ENCODE measurements at regions not wholly inside any gene's neighbourhood (a gene's known extent, or its start where the extent isn't known, plus 50 kb on each side); places are given as distances from the start of the nearest gene placed in this dataset.

DNA sequence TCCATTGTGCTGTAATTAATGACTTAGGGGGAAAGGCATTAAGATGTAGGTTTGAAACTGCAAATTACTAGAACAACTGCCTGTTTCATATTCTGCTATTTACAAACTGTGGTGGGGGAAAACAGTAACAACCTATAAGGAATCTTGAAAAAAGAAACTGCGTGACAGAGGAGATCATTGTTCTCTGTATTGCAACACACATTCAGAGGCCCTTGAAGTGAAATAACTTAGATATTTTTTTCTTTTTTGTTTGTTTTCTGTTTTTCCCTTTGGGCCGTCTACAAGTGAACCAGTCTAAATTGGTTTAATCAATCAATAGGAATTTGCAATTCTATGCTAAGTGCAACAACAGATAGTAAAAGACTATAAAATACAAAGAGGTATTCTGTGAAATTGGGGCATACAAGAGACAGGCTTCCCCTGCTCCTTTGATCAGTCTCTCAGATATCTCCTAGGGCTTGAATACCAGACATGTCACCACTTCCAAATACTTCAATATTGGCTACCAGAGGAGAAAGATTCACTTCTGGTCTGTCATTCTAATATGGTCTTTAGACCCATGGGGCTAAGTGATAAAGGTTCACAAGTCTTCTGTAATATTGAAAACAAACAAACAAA is 2055.1 kb upstream of the CELF4 start:
- Histone ChIP-seq H3K4me1 (ENCODE audit: control insufficient read depth, insufficient read depth, low read length) (no peaks in the 10 kb centered on the region), H3K4me3 (ENCODE audit: low read length) (no peak overlapping the region), H3K27me3 (ENCODE audit: control insufficient read depth, insufficient read depth) (no peaks in the 10 kb centered on the region), H3K9me3 (ENCODE audit: control insufficient read depth, low read length) (no peaks in the 10 kb centered on the region), H3K27ac (ENCODE audit: low read length) (no peak overlapping the region)
- DNase-seq (no peak), ATAC-seq (no peak)
- intact Hi-C loops (cut with DNase I) = no loop called here
- 89% methylated on average over 2 of the region's 2 CpGs for WGBS

DNA sequence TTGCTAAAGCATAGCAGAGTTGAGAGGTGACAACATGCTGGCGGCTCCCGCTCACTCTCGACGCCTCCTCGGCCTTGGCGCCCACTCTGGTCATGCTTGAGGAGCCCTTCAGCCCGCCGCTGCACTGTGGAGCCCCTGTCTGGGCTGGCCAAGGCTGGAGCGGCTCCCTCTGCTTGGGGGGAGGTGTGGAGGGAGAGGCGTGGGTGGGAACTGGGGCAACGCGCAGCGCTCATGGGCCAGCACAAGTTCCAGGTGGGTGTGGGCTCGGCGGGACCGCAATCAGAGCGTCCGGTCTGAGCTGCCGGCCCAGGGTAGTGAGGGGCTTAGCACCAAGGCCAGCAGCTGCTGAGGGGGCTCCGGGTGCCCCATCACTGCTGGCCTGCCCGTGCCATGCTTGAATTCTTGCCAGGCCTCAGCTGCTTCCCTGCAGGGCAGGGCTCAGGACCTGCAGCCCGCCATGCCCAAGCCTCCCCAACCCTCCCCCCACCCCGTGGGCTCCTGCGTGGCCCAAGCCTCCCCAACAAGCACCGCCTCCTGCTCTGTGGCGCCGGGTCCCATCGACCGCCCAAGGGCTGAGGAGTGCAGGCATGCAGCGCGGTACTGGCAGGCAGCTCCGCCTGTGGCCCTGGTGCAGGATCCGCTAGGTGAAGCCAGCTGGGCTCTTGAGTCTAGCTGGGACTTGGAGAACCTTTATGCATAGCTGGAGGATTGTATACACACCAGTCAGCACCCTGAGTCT is 2052.8 kb upstream of the CELF4 start:
- H3K4me3 ChIP-seq (ENCODE audit: low read length) = no peak overlapping the region
- no peaks in the 10 kb centered on the region for H3K4me1 ChIP-seq (ENCODE audit: control insufficient read depth, insufficient read depth, low read length)
- no peak overlapping the region for H3K27ac ChIP-seq (ENCODE audit: low read length)
- intact Hi-C loops (cut with DNase I) = no loop called here
- no peaks in the 10 kb centered on the region for H3K9me3 ChIP-seq (ENCODE audit: control insufficient read depth, low read length)
- H3K27me3 ChIP-seq (ENCODE audit: control insufficient read depth, insufficient read depth) = no peaks in the 10 kb centered on the region
- no peak for ATAC-seq
- 98% methylated on average over 33 of the region's 33 CpGs for WGBS
- peak in 2 of 3 donors; percentile 40 to 43 for DNase-seq

DNA sequence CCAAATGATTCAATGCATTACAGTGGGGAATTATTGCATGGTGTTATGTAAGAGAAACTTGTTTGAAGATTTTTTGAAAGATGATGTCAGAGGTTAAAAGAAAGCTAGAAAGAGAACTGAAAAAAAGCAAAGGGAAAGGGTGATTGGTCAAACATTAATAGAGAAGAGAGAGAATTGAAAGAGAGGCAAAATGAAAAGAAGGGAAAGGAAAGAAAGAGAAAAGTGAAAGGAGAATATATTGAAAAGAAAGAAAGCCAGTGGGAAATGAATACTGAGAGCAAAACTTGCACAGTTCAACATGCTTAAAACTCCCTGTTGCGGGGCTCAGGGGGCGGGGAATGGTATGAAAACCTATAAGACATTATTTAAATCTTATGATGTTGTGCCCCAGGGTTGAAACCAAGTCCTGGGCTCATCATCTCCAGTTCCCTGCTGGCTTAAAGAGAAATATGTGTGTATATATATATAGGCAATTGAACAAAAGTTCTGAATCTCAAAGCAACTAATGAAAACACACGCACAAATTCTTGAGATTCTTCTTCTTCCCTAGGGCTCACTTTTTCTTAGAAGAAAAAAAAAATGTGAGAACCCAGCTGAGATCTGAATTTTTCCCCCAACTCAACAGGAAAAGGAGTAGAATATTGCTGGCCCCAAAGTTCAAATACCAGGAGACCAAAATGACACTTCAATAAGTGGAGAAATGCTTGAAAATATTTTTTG is 2045.9 kb upstream of the CELF4 start:
- no peak overlapping the region for H3K4me3 ChIP-seq (ENCODE audit: low read length)
- H3K27ac ChIP-seq (ENCODE audit: low read length) = no peak overlapping the region
- ATAC-seq = no peak
- no peaks in the 10 kb centered on the region for H3K4me1 ChIP-seq (ENCODE audit: control insufficient read depth, insufficient read depth, low read length)
- DNase-seq = no peak
- H3K9me3 ChIP-seq (ENCODE audit: control insufficient read depth, low read length) = no peaks in the 10 kb centered on the region
- intact Hi-C loops (cut with DNase I) = no loop called here
- H3K27me3 ChIP-seq (ENCODE audit: control insufficient read depth, insufficient read depth) = no peaks in the 10 kb centered on the region
- 77% methylated on average over 3 of the region's 3 CpGs for WGBS

DNA sequence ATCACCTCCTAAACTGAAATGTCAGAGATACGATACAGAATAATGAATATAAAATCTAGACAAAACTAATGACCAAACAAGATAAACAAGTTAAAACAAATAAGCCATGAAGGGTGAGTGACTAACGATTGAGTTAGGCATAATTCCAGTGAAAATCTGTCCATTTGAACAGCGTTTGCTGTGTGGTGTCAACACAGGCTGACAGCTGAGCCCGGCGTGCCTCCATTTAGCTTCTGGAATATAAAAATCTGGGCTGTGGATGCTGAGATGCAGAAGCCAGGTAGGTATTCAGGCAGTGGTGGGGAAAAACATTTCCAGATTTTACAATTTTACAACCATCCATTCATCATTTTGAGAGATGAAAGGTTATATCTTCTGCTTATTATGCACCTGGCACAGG is 2041.4 kb upstream of the CELF4 start:
- 73% methylated on average over 5 of the region's 5 CpGs for WGBS
- H3K9me3 ChIP-seq (ENCODE audit: control insufficient read depth, low read length) = no peaks in the 10 kb centered on the region
- no peak for DNase-seq
- H3K4me1 ChIP-seq (ENCODE audit: control insufficient read depth, insufficient read depth, low read length) = no peaks in the 10 kb centered on the region
- intact Hi-C loops (cut with DNase I) = no loop called here
- H3K27ac ChIP-seq (ENCODE audit: low read length) = no peak overlapping the region
- H3K27me3 ChIP-seq (ENCODE audit: control insufficient read depth, insufficient read depth) = no peaks in the 10 kb centered on the region
- ATAC-seq = no peak
- no peak overlapping the region for H3K4me3 ChIP-seq (ENCODE audit: low read length)

DNA sequence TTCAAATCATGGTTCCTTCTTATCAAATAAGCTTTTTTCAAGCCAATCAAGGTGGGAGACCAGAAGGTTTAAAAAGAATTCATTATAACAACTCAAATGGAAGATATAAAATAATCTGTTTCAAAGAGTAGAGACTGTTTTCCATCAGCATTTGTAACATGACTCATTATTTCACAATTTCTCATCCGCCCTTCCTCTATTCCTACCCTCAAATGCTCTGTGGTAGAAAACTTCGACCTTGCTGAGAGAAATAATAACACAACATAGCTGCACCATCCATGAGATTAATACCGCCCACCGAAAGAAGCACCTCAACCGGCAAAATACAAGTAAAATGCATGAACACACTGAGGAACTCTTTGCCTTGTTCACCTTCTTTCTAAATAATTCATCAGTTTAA is 2039.2 kb upstream of the CELF4 start:
- ATAC-seq = no peak
- H3K4me3 ChIP-seq (ENCODE audit: low read length) = no peak overlapping the region

DNA sequence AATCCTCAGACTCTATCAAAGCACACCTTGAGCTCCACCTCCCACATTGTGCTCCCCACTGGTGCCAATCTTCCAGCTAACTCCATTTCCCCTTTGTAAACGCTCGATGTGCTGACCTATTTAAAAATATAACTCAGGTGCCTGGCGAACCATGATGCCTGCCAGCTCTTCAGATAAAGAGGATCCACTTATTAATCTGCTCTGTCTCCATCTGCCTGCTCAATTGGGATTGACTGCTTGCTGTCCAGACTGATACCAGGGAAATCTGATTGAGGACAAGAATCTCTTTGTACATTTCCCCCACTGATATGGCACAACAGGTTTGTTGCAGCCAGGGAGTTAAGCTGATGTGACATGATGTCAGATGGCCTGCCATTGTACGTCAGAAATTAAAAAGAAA is 2036.5 kb upstream of the CELF4 start:
- intact Hi-C loops (cut with DNase I) = no loop called here

More for the DNA sequence above, 2039.2 kb upstream of the CELF4 start:
- Histone ChIP-seq H3K9me3 (ENCODE audit: control insufficient read depth, low read length) (no peaks in the 10 kb centered on the region), H3K27me3 (ENCODE audit: control insufficient read depth, insufficient read depth) (no peaks in the 10 kb centered on the region), H3K4me1 (ENCODE audit: control insufficient read depth, insufficient read depth, low read length) (no peaks in the 10 kb centered on the region), H3K27ac (ENCODE audit: low read length) (no peak overlapping the region)
- intact Hi-C loops (cut with DNase I) = no loop called here
- 86% methylated on average over 5 of the region's 5 CpGs for WGBS
- no peak for DNase-seq

DNA sequence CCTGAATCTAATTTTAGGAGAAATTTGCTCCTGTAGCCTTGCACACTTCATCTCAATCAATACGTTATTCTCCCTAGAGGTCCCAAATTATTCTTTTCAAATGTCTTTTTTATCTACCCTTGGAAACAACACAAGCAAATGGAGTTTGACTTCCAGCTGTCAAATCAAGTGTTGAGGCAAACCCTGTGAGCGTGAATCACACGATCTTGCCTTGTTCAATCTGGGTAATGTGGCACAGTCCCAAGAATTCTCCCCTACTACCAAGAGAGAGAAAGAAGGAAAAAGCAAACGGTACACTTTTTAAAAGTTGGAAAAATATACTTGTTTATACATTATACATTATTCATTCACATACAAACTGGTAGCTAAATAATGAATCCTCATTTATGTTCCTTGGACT is 2035.3 kb upstream of the CELF4 start:
- H3K4me3 ChIP-seq (ENCODE audit: low read length) = no peak overlapping the region
- intact Hi-C loops (cut with DNase I) = no loop called here
- WGBS = 52% methylated on average over 4 of the region's 4 CpGs
- no peak for DNase-seq
- H3K4me1 ChIP-seq (ENCODE audit: control insufficient read depth, insufficient read depth, low read length) = no peaks in the 10 kb centered on the region
- H3K9me3 ChIP-seq (ENCODE audit: control insufficient read depth, low read length) = no peaks in the 10 kb centered on the region
- no peaks in the 10 kb centered on the region for H3K27me3 ChIP-seq (ENCODE audit: control insufficient read depth, insufficient read depth)
- H3K27ac ChIP-seq (ENCODE audit: low read length) = no peak overlapping the region
- ATAC-seq = no peak

More for the DNA sequence above, 2036.5 kb upstream of the CELF4 start:
- H3K9me3 ChIP-seq (ENCODE audit: control insufficient read depth, low read length) = no peaks in the 10 kb centered on the region
- ATAC-seq = no peak
- H3K27ac ChIP-seq (ENCODE audit: low read length) = no peak overlapping the region
- 68% methylated on average over 4 of the region's 4 CpGs for WGBS
- H3K4me1 ChIP-seq (ENCODE audit: control insufficient read depth, insufficient read depth, low read length) = no peaks in the 10 kb centered on the region
- H3K4me3 ChIP-seq (ENCODE audit: low read length) = no peak overlapping the region
- no peak for DNase-seq
- no peaks in the 10 kb centered on the region for H3K27me3 ChIP-seq (ENCODE audit: control insufficient read depth, insufficient read depth)

DNA sequence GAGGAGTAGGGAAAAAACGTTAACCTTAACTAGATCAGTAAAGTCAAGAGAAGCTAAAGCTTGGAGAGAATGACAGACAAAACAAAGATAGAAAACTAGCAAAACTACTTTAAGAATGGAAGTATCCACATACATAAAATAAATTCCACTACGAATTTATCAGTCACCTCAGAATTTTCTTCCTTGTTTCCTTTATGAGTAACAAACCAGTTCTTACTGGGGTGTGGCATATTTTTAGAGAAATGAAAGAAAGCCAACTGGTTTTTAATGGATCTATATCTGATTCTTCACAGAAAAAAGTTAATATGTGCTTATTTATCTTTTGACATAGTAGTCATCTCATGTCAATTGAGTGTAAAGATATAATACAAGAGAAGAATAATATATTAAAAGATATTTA is 2033.7 kb upstream of the CELF4 start:
- intact Hi-C loops (cut with DNase I) = no loop called here
- H3K27me3 ChIP-seq (ENCODE audit: control insufficient read depth, insufficient read depth) = no peaks in the 10 kb centered on the region
- WGBS = 85% methylated on average over 2 of the region's 2 CpGs
- H3K9me3 ChIP-seq (ENCODE audit: control insufficient read depth, low read length) = no peaks in the 10 kb centered on the region
- no peak overlapping the region for H3K4me3 ChIP-seq (ENCODE audit: low read length)
- H3K27ac ChIP-seq (ENCODE audit: low read length) = no peak overlapping the region
- ATAC-seq (no peak), DNase-seq (no peak)
- no peaks in the 10 kb centered on the region for H3K4me1 ChIP-seq (ENCODE audit: control insufficient read depth, insufficient read depth, low read length)

DNA sequence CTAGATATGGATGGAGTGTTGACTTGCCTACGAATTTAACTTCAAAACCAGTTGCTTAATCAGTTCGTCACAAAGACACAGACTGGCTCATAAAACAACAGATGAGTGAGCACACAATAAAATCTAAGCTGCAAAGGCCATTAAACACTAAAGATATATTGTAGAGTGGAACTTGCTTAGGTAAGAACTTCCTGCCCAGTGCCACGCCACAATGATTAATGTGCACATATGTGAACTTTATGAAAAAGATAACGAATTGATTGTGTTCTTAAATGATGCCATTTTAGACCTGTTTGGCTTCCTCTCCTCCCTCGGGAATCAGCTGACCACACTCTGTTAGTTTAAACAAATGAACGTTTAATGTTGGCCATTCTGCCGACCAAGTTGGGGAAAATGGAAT is 2031.3 kb upstream of the CELF4 start:
- Histone ChIP-seq H3K4me3 (ENCODE audit: low read length) (no peak overlapping the region), H3K27ac (ENCODE audit: low read length) (no peak overlapping the region), H3K9me3 (ENCODE audit: control insufficient read depth, low read length) (no peaks in the 10 kb centered on the region), H3K27me3 (ENCODE audit: control insufficient read depth, insufficient read depth) (no peaks in the 10 kb centered on the region), H3K4me1 (ENCODE audit: control insufficient read depth, insufficient read depth, low read length) (no peaks in the 10 kb centered on the region)
- ATAC-seq (no peak), DNase-seq (no peak)
- intact Hi-C loops (cut with DNase I) = no loop called here
- 55% methylated on average over 7 of the region's 7 CpGs for WGBS

DNA sequence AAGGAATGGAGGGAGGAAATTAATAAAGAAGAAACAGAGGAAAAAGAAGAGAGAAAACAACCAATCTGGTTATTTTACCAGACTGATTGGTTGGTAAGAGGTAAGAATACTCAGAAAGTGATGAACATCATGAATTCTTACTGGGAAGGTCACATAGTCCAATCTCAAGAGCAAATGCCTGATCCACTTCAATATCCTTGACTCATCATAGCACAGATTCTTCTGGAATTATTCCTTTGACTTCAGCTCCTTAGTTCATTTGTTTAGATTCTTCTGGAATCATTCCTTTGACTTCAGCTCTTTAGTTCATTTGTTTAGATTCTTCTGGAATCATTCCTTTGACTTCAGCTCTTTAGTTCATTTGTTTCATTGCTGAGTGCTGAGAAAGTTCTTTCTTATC is 2030.6 kb upstream of the CELF4 start:
- no peak for DNase-seq
- Histone ChIP-seq H3K4me3 (ENCODE audit: low read length) (no peak overlapping the region), H3K27me3 (ENCODE audit: control insufficient read depth, insufficient read depth) (no peaks in the 10 kb centered on the region), H3K9me3 (ENCODE audit: control insufficient read depth, low read length) (no peaks in the 10 kb centered on the region), H3K4me1 (ENCODE audit: control insufficient read depth, insufficient read depth, low read length) (no peaks in the 10 kb centered on the region), H3K27ac (ENCODE audit: low read length) (no peak overlapping the region)
- intact Hi-C loops (cut with DNase I) = no loop called here
- ATAC-seq = no peak

DNA sequence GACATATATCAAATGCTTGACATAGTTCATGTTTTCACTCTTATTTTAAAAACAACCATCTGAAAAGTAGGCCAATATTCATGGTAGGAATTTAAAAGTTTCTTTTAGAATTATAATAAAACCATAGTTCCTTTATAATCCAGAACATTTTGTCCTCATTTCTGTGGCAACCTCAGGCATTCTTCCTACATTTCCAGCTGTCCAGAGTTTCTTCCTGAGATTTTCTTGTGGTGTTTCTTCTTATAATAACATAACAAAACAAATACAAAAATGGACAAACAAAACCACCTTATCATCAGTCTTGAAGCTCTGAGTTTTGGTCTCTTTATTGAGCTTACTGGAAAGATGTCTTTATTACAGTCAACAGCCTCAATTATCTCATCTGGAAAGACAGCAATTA is 2028.6 kb upstream of the CELF4 start:
- Histone ChIP-seq H3K4me1 (ENCODE audit: control insufficient read depth, insufficient read depth, low read length) (no peaks in the 10 kb centered on the region), H3K9me3 (ENCODE audit: control insufficient read depth, low read length) (no peaks in the 10 kb centered on the region), H3K4me3 (ENCODE audit: low read length) (no peak overlapping the region), H3K27me3 (ENCODE audit: control insufficient read depth, insufficient read depth) (no peaks in the 10 kb centered on the region), H3K27ac (ENCODE audit: low read length) (no peak overlapping the region)
- DNase-seq (no peak), ATAC-seq (no peak)
- intact Hi-C loops (cut with DNase I) = no loop called here
